ENCODE measurements at regions not wholly inside any gene's neighbourhood (a gene's known extent, or its start where the extent isn't known, plus 50 kb on each side); places are given as distances from the start of the nearest gene placed in this dataset.

GRCh38 chr3:31455524-31455923, 77.2 kb upstream of the STT3B start:
- no peaks in the 10 kb centered on the region for H3K9me3 ChIP-seq
- no peak overlapping the region for H3K27ac ChIP-seq
- TF ChIP-seq CTCF (IDR thresholded peaks at IDR 0.05) (no peak), POLR2A (IDR thresholded peaks at IDR 0.05) (no peak), EP300 (IDR thresholded peaks at IDR 0.05) (no peak)
- WGBS, 2 donors, result 89 to 90% methylated on average over 5 of the region's 5 CpGs
- no peak for ATAC-seq (ENCODE audit: low FRiP score in 2 of 2)
- no peak overlapping the region for H3K4me3 ChIP-seq
- H3K27me3 ChIP-seq, result no peaks in the 10 kb centered on the region
- H3K4me1 ChIP-seq, result no peaks in the 10 kb centered on the region
- DNase-seq, result no peak
- no peaks in the 10 kb centered on the region for H3K36me3 ChIP-seq

GRCh38 chr3:31456373-31456772, 76.4 kb upstream of the STT3B start:
- peak in 1 of 2 donors; percentile 58 for DNase-seq
- no peak overlapping the region for H3K27ac ChIP-seq
- no peaks in the 10 kb centered on the region for H3K36me3 ChIP-seq
- no peak for TF ChIP-seq EP300 (IDR thresholded peaks at IDR 0.05)
- TF ChIP-seq POLR2AphosphoS5 (IDR thresholded peaks at IDR 0.05), result no peak
- no peak for TF ChIP-seq CTCF (IDR thresholded peaks at IDR 0.05)
- TF ChIP-seq POLR2A (IDR thresholded peaks at IDR 0.05), result no peak
- no peak overlapping the region for H3K4me3 ChIP-seq
- H3K9me3 ChIP-seq, result no peaks in the 10 kb centered on the region
- no peaks in the 10 kb centered on the region for H3K4me1 ChIP-seq
- WGBS, 2 donors, result 48 to 78% methylated on average over 3 of the region's 3 CpGs
- no peaks in the 10 kb centered on the region for H3K27me3 ChIP-seq
- peak in 1 of 2 donors; percentile 32 for ATAC-seq (ENCODE audit: low FRiP score in 2 of 2)

GRCh38 chr3:31461426-31461825, 71.3 kb upstream of the STT3B start:
- Histone ChIP-seq H3K36me3 (no peaks in the 10 kb centered on the region), H3K4me1 (no peaks in the 10 kb centered on the region), H3K27me3 (no peaks in the 10 kb centered on the region), H3K9me3 (no peaks in the 10 kb centered on the region), H3K27ac (no peak overlapping the region), H3K4me3 (no peak overlapping the region)
- no peak for ATAC-seq (ENCODE audit: low FRiP score in 2 of 2)
- TF ChIP-seq EP300 (IDR thresholded peaks at IDR 0.05) (no peak), CTCF (IDR thresholded peaks at IDR 0.05) (no peak), POLR2AphosphoS5 (IDR thresholded peaks at IDR 0.05) (no peak), POLR2A (IDR thresholded peaks at IDR 0.05) (no peak)
- DNase-seq, result no peak
- WGBS, 2 donors, result 94 to 95% methylated on average over 2 of the region's 2 CpGs

GRCh38 chr3:31462050-31462569, 70.6 kb upstream of the STT3B start:
- no peaks in the 10 kb centered on the region for H3K27me3 ChIP-seq
- DNase-seq, result no peak
- ATAC-seq (ENCODE audit: low FRiP score in 2 of 2), result peak in 1 of 2 donors; percentile 32

More at GRCh38 chr3:31462050-31462569, 70.6 kb upstream of the STT3B start:
- Histone ChIP-seq H3K4me1 (no peaks in the 10 kb centered on the region), H3K36me3 (no peaks in the 10 kb centered on the region), H3K9me3 (no peaks in the 10 kb centered on the region), H3K27ac (no peak overlapping the region), H3K4me3 (no peak overlapping the region)
- TF ChIP-seq CTCF (IDR thresholded peaks at IDR 0.05) (peak in 1 of 6 experiments; percentile 17), POLR2A (IDR thresholded peaks at IDR 0.05) (no peak)
- WGBS, 2 donors, result 38 to 49% methylated on average over 4 of the region's 4 CpGs
